ENCODE measurements at regions not wholly inside any gene's neighbourhood (a gene's known extent, or its start where the extent isn't known, plus 50 kb on each side); places are given as distances from the start of the nearest gene placed in this dataset.

GRCh38 chr10:127797339-127797738 lies 60.4 kb downstream of the FOXI2 start:
- H3K9me3 ChIP-seq = no peaks in the 10 kb centered on the region
- DNase-seq (ENCODE audit: extremely low spot score in 2 of 2) = peak; percentile 95 to 100
- intact Hi-C loops (cut with DNase I) = no loop called here
- H3K4me3 ChIP-seq = no peak overlapping the region
- TF ChIP-seq, protein P1, sequence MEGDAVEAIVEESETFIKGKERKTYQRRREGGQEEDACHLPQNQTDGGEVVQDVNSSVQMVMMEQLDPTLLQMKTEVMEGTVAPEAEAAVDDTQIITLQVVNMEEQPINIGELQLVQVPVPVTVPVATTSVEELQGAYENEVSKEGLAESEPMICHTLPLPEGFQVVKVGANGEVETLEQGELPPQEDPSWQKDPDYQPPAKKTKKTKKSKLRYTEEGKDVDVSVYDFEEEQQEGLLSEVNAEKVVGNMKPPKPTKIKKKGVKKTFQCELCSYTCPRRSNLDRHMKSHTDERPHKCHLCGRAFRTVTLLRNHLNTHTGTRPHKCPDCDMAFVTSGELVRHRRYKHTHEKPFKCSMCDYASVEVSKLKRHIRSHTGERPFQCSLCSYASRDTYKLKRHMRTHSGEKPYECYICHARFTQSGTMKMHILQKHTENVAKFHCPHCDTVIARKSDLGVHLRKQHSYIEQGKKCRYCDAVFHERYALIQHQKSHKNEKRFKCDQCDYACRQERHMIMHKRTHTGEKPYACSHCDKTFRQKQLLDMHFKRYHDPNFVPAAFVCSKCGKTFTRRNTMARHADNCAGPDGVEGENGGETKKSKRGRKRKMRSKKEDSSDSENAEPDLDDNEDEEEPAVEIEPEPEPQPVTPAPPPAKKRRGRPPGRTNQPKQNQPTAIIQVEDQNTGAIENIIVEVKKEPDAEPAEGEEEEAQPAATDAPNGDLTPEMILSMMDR (IDR thresholded peaks at IDR 0.05) = no peak
- TF ChIP-seq POLR2A (IDR thresholded peaks at IDR 0.05) = no peak
- TF ChIP-seq POLR2AphosphoS5 (IDR thresholded peaks at IDR 0.05; ENCODE audit: insufficient read depth in 1 of 2, low read depth in 1 of 2) = no peak
- H3K27ac ChIP-seq = no peak overlapping the region
- H3K4me1 ChIP-seq = no peaks in the 10 kb centered on the region
- no peaks in the 10 kb centered on the region for H3K27me3 ChIP-seq
- no peaks in the 10 kb centered on the region for H3K36me3 ChIP-seq

DNA sequence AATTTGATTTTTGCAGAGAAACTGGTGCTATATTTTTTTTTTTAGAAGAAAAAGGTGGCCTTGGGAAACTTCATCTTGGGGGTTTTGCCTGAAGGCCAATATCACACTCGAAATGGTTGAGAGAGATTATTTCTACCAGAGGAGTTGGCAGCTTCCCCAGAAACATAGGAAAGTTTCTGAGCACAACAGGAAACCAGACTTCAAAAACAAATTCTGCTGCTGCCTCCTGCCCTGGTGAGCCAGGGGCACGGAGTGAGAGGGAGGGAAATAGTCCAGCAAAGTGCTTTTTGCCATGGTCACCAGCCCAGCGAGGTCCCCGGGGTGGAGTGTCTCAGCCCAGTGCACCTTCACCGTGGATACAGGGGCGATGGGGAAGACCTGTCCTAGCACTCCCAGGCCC lies 61.1 kb downstream of the FOXI2 start:
- H3K4me3 ChIP-seq = no peak overlapping the region
- no peak overlapping the region for H3K27ac ChIP-seq
- H3K27me3 ChIP-seq = no peaks in the 10 kb centered on the region
- H3K9me3 ChIP-seq = no peaks in the 10 kb centered on the region
- H3K4me1 ChIP-seq = no peaks in the 10 kb centered on the region
- intact Hi-C loops (cut with DNase I) = no loop called here
- DNase-seq (ENCODE audit: extremely low spot score in 2 of 2) = no peak
- no peaks in the 10 kb centered on the region for H3K36me3 ChIP-seq
- no peak for TF ChIP-seq POLR2AphosphoS5 (IDR thresholded peaks at IDR 0.05; ENCODE audit: insufficient read depth in 1 of 2, low read depth in 1 of 2)
- TF ChIP-seq, protein P1 (IDR thresholded peaks at IDR 0.05) = no peak
- no peak for TF ChIP-seq POLR2A (IDR thresholded peaks at IDR 0.05)

DNA sequence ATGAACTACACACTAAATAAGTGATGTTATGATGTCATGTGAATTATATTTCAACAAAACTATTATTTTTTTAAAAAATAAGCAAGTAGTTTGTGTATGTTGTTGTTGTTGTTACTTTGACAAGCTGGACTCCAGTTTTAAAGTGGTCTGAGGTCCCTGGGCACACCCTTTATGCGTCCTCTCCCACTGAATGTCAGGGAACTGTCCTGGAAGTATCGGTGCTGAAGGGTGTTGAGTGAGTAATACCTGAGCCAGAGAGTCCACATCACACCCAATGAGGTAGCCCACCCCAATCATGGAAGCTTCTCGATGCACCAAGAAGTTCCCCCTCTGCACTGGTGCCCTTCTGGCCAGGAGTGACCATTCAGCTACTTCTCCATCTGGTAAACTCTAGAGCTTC lies 64.3 kb downstream of the FOXI2 start:
- no peaks in the 10 kb centered on the region for H3K4me1 ChIP-seq
- H3K4me3 ChIP-seq = no peak overlapping the region
- TF ChIP-seq POLR2A (IDR thresholded peaks at IDR 0.05) = no peak
- TF ChIP-seq, protein P1 (IDR thresholded peaks at IDR 0.05) = no peak
- TF ChIP-seq POLR2AphosphoS5 (IDR thresholded peaks at IDR 0.05; ENCODE audit: insufficient read depth in 1 of 2, low read depth in 1 of 2) = no peak
- H3K36me3 ChIP-seq = no peaks in the 10 kb centered on the region
- H3K27me3 ChIP-seq = no peaks in the 10 kb centered on the region
- no peaks in the 10 kb centered on the region for H3K9me3 ChIP-seq
- H3K27ac ChIP-seq = no peak overlapping the region
- intact Hi-C loops (cut with DNase I) = no loop called here
- DNase-seq (ENCODE audit: extremely low spot score in 2 of 2) = no peak

GRCh38 chr10:127802531-127803095 lies 65.6 kb downstream of the FOXI2 start:
- intact Hi-C loops (cut with DNase I) = no loop called here
- DNase-seq (ENCODE audit: extremely low spot score in 2 of 2) = no peak
- no peaks in the 10 kb centered on the region for H3K27me3 ChIP-seq
- no peaks in the 10 kb centered on the region for H3K36me3 ChIP-seq
- no peaks in the 10 kb centered on the region for H3K4me1 ChIP-seq
- H3K9me3 ChIP-seq = no peaks in the 10 kb centered on the region
- H3K27ac ChIP-seq = no peak overlapping the region
- no peak overlapping the region for H3K4me3 ChIP-seq
- TF ChIP-seq POLR2A (IDR thresholded peaks at IDR 0.05) (no peak), POLR2AphosphoS5 (IDR thresholded peaks at IDR 0.05; ENCODE audit: insufficient read depth in 1 of 2, low read depth in 1 of 2) (no peak)
- TF ChIP-seq, protein P1 (IDR thresholded peaks at IDR 0.05) = no peak

GRCh38 chr10:127804696-127805095 lies 67.7 kb downstream of the FOXI2 start:
- H3K9me3 ChIP-seq = no peaks in the 10 kb centered on the region
- DNase-seq (ENCODE audit: extremely low spot score in 2 of 2) = no peak
- H3K4me1 ChIP-seq = no peaks in the 10 kb centered on the region
- no peak overlapping the region for H3K27ac ChIP-seq
- intact Hi-C loops (cut with DNase I) = no loop called here
- TF ChIP-seq POLR2AphosphoS5 (IDR thresholded peaks at IDR 0.05; ENCODE audit: insufficient read depth in 1 of 2, low read depth in 1 of 2) (no peak), POLR2A (IDR thresholded peaks at IDR 0.05) (no peak)
- TF ChIP-seq, protein P1 (IDR thresholded peaks at IDR 0.05) = no peak
- no peaks in the 10 kb centered on the region for H3K36me3 ChIP-seq
- H3K4me3 ChIP-seq = no peak overlapping the region
- no peaks in the 10 kb centered on the region for H3K27me3 ChIP-seq

Data from vagina (tissue), 2 donors.